Osteoblast (primary cell): ENCODE measurements at regions not wholly inside any gene's neighbourhood (a gene's known extent, or its start where the extent isn't known, plus 50 kb on each side); places are given as distances from the start of the nearest gene placed in this dataset.

ENCODE experiments used
- DNase-seq: peaks from one replicate; pipeline ENCODE4 v3.0.0; 2011; ENCODE audit warnings: low spot score, mixed read lengths; ENCODE audit not compliant: insufficient read length; ENCODE audit errors: missing footprints
- H2AFZ ChIP-seq: 2 replicates; pipeline ENCODE4 v1.6.0; 2011; ENCODE audit warnings: mild to moderate bottlenecking, low read length
- H3K27ac ChIP-seq: 2 replicates; pipeline ENCODE4 v1.5.1; 2011; ENCODE audit warnings: mild to moderate bottlenecking, low read depth, low read length, moderate library complexity
- H3K27me3 ChIP-seq: 2 replicates; pipeline ENCODE4 v1.6.0; 2012; ENCODE audit warnings: mild to moderate bottlenecking, control low read depth, inconsistent platforms, low read length, moderate library complexity; ENCODE audit not compliant: insufficient read depth
- H3K36me3 ChIP-seq: 2 replicates; pipeline ENCODE4 v1.5.1; 2011; ENCODE audit warnings: mild to moderate bottlenecking, low read length, control low read depth, moderate library complexity; ENCODE audit not compliant: insufficient read depth
- H3K4me1 ChIP-seq: 2 replicates; pipeline ENCODE4 v1.5.1; 2011; ENCODE audit warnings: mild to moderate bottlenecking, low read length, control low read depth, moderate library complexity; ENCODE audit not compliant: insufficient read depth
- H3K4me2 ChIP-seq: 2 replicates; pipeline ENCODE4 v1.6.0; 2011; ENCODE audit warnings: mild to moderate bottlenecking, low read length; ENCODE audit not compliant: insufficient read depth
- H3K4me3 ChIP-seq: fragments of 200-600 bp; sonication (generic); 3 replicates; pipeline ENCODE4 v1.5.1; 2012; ENCODE audit warnings: mild to moderate bottlenecking, low read length, inconsistent platforms; ENCODE audit not compliant: insufficient read depth
- H3K79me2 ChIP-seq: 2 replicates; pipeline ENCODE4 v1.6.0; 2012; ENCODE audit warnings: mild to moderate bottlenecking, low read length, control low read depth, inconsistent platforms; ENCODE audit not compliant: insufficient read depth
- H3K9me3 ChIP-seq: 2 replicates; pipeline ENCODE4 v1.5.1; 2011; ENCODE audit warnings: low read depth, low read length, control low read depth
- H4K20me1 ChIP-seq: 2 replicates; pipeline ENCODE4 v1.6.0; 2012; ENCODE audit warnings: mild to moderate bottlenecking, low read length, control low read depth; ENCODE audit not compliant: insufficient read depth
- CTCF ChIP-seq: IDR thresholded peaks from 2 replicates; pipeline ENCODE4 v1.5.1; 2011; ENCODE audit warnings: mild to moderate bottlenecking, low read depth, low read length, moderate library complexity; ENCODE audit errors: extremely low read depth

- H3K27me3 ChIP-seq = no peaks in the 10 kb centered on the region
- no peaks in the 10 kb centered on the region for H3K36me3 ChIP-seq
- H3K4me1 ChIP-seq = no peaks in the 10 kb centered on the region
- no peaks in the 10 kb centered on the region for H4K20me1 ChIP-seq
- H3K27ac ChIP-seq = no peak overlapping the region
- H3K9me3 ChIP-seq = no peaks in the 10 kb centered on the region
- TF ChIP-seq CTCF = no peak
- DNase-seq = no peak
- H3K4me3 ChIP-seq = no peak overlapping the region
- no peak overlapping the region for H3K4me2 ChIP-seq
- no peaks in the 10 kb centered on the region for H3K79me2 ChIP-seq
- H2AFZ ChIP-seq = no peak overlapping the region
Observed at GRCh38 chr2:180482696-180483095, 475.6 kb upstream of the CWC22 start.

GRCh38 chr2:180481998-180482397, 474.9 kb upstream of the CWC22 start:
- Histone ChIP-seq H3K79me2 (no peaks in the 10 kb centered on the region), H3K4me3 (no peak overlapping the region), H3K27me3 (no peaks in the 10 kb centered on the region), H4K20me1 (no peaks in the 10 kb centered on the region), H3K36me3 (no peaks in the 10 kb centered on the region), H3K4me1 (no peaks in the 10 kb centered on the region), H3K27ac (no peak overlapping the region), H3K9me3 (no peaks in the 10 kb centered on the region), H2AFZ (no peak overlapping the region), H3K4me2 (no peak overlapping the region)
- TF ChIP-seq CTCF = no peak
- no peak for DNase-seq

GRCh38 chr2:180478883-180479282, 471.8 kb upstream of the CWC22 start:
- Histone ChIP-seq H3K4me1 (no peaks in the 10 kb centered on the region), H3K9me3 (no peaks in the 10 kb centered on the region), H3K36me3 (no peaks in the 10 kb centered on the region), H3K27ac (no peak overlapping the region), H3K79me2 (no peaks in the 10 kb centered on the region), H3K27me3 (no peaks in the 10 kb centered on the region), H3K4me3 (no peak overlapping the region), H2AFZ (no peak overlapping the region), H3K4me2 (no peak overlapping the region), H4K20me1 (no peaks in the 10 kb centered on the region)
- DNase-seq = peak; percentile 29
- TF ChIP-seq CTCF = no peak

- H3K4me3 ChIP-seq = no peak overlapping the region
- no peaks in the 10 kb centered on the region for H3K9me3 ChIP-seq
- H3K4me1 ChIP-seq = no peaks in the 10 kb centered on the region
- no peak for DNase-seq
- H2AFZ ChIP-seq = no peak overlapping the region
- no peak for TF ChIP-seq CTCF
- H3K36me3 ChIP-seq = no peaks in the 10 kb centered on the region
- no peak overlapping the region for H3K27ac ChIP-seq
- H3K4me2 ChIP-seq = no peak overlapping the region
- H4K20me1 ChIP-seq = no peaks in the 10 kb centered on the region
- no peaks in the 10 kb centered on the region for H3K79me2 ChIP-seq
- H3K27me3 ChIP-seq = no peaks in the 10 kb centered on the region
Observed at GRCh38 chr2:180474716-180475115, 467.6 kb upstream of the CWC22 start.
